Epithelial cell of proximal tubule (primary cell): ENCODE measurements at regions not wholly inside any gene's neighbourhood (a gene's known extent, or its start where the extent isn't known, plus 50 kb on each side); places are given as distances from the start of the nearest gene placed in this dataset.

Source experiments
- DNase-seq: peaks from one replicate; pipeline ENCODE4 v3.0.0-alpha.2; 2011; ENCODE audit warnings: low read depth
- H3K4me3 ChIP-seq: 2 replicates; pipeline ENCODE4 v1.5.1; 2011; ENCODE audit warnings: low read depth, mild to moderate bottlenecking, low read length
- TF ChIP-seq, protein P1 (sequence below): conservative IDR thresholded peaks from 2 replicates; pipeline ENCODE4 v1.5.1; 2012; ENCODE audit warnings: low read depth, mild to moderate bottlenecking, low read length

DNA sequence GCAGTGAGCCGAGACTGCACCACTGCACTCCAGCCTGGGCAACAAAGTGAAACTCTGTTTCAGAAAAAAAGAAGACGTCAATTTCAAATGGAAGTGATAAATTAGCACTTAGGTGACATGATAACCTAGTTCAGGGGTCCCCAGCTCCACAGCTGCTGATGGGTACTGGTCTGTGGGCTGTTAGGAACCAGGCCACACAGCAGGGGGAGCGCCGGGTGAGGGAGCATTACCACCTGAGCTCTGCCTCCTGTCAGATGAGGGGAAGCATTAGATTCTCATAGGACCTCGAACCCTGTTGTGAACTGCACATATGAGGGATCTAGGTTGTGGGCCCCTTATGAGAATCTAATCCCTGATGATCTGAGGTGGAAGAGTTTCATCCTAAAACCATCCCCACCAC, 253.0 kb downstream of the FOXL1 start:
- no peak overlapping the region for H3K4me3 ChIP-seq
- DNase-seq, result no peak
- TF ChIP-seq, protein P1, sequence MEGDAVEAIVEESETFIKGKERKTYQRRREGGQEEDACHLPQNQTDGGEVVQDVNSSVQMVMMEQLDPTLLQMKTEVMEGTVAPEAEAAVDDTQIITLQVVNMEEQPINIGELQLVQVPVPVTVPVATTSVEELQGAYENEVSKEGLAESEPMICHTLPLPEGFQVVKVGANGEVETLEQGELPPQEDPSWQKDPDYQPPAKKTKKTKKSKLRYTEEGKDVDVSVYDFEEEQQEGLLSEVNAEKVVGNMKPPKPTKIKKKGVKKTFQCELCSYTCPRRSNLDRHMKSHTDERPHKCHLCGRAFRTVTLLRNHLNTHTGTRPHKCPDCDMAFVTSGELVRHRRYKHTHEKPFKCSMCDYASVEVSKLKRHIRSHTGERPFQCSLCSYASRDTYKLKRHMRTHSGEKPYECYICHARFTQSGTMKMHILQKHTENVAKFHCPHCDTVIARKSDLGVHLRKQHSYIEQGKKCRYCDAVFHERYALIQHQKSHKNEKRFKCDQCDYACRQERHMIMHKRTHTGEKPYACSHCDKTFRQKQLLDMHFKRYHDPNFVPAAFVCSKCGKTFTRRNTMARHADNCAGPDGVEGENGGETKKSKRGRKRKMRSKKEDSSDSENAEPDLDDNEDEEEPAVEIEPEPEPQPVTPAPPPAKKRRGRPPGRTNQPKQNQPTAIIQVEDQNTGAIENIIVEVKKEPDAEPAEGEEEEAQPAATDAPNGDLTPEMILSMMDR, result peak; percentile 6

DNA sequence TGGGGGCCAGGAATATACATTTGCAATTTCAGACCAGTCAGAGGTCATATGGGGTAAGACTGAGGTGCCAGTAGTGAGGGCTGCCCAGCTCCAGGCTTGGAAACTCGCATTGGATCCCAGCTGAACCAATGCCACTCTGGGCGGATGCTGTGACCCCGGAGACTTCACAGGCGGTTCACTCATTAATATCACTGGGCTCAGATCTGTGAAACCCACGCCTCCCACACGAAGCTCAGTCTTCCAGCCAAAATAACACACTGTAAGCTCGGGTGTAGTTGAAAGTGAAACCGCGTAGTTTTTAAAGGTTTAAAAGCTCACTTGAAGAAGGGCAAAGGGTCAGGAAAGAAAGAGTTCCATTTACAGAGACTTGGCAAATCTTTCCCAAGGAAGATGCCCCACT, 254.8 kb downstream of the FOXL1 start:
- TF ChIP-seq, protein P1, result no peak
- no peak for DNase-seq
- peak overlapping the region; percentile 6 for H3K4me3 ChIP-seq

GRCh38 chr16:86834451-86835035, 256.2 kb downstream of the FOXL1 start:
- DNase-seq, result no peak
- TF ChIP-seq, protein P1, result no peak
- no peak overlapping the region for H3K4me3 ChIP-seq

DNA sequence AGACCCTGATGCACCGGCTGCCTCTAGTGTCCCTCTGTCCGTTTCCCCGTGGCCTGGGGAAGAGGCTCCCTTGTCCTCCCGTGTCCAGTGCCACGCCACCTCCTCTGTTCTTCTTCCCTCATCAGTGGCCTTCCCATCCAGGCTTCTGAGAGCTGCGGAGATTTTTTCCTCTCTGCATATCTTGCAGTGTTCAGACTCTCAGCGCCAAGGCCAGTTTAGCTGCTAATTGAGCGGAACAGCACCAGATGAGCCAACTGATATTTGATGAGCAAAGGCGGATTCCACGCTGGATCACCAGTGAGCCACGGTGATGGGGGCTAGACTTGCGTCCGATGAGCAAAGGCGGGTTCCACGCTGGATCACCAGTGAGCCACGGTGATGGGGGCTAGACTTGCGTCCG, 257.6 kb downstream of the FOXL1 start:
- H3K4me3 ChIP-seq, result no peak overlapping the region
- DNase-seq, result no peak
- TF ChIP-seq, protein P1, result no peak

DNA sequence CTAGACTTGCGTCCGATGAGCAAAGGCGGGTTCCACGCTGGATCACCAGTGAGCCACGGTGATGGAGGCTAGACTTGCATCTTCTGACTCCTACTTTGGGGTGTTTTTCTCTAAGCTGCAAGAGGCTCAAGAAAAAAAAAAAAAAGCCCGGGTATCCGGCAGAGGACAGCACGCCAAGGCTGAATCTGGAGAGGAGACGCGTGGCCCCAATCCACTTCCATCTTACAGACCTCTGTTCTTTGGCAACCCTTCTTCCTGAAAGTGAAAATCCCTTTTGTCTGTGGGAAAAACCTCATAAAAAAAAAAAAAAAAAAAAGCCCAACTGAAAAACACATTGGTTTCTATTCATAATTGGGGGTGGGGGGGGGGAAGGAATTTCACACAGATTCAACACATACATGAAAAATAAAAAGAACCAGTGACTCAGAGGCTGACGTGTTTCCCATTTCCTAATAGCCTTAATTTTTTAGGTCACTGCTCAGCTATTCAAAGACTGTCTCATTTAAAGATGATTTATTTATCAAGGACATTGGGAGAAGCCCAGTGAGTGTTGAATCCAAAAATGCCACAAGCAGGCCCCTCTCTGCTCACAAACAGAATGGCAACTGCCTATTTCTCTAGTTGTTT, 258.3 kb downstream of the FOXL1 start:
- H3K4me3 ChIP-seq, result no peak overlapping the region
- TF ChIP-seq, protein P1, result no peak
- peak; percentile 25 for DNase-seq

- no peak for DNase-seq
- TF ChIP-seq, protein P1, result no peak
- H3K4me3 ChIP-seq, result no peak overlapping the region
Observed at GRCh38 chr16:86843812-86844211, 265.5 kb downstream of the FOXL1 start.

GRCh38 chr16:86844695-86845094, 266.3 kb downstream of the FOXL1 start:
- DNase-seq, result no peak
- H3K4me3 ChIP-seq, result no peak overlapping the region
- TF ChIP-seq, protein P1, result no peak
